ENCODE measurements at regions not wholly inside any gene's neighbourhood (a gene's known extent, or its start where the extent isn't known, plus 50 kb on each side); places are given as distances from the start of the nearest gene placed in this dataset.

DNA sequence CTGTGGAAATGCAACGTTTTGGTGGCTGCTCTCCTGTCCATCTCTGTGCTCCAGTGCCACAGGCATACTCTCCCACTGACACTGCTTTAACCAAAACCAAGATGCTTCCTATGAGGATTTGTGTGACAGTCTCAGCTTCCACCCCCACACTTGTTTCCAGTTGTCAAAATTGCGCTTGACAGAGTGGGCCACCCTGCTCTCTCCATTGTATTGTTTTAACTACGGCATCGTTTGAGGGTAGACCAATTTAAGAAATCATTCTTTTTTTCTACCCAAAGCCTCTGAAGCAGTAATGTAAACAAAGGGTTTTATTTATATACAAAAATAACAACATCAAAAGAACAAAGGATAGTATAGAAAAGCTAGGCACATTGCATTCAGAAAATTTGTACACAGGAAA, 178.0 kb downstream of the INHBA start:
- TF ChIP-seq POLR2A (IDR thresholded peaks at IDR 0.05) (no peak), EP300 (IDR thresholded peaks at IDR 0.05) (no peak)
- TF ChIP-seq, protein P1, sequence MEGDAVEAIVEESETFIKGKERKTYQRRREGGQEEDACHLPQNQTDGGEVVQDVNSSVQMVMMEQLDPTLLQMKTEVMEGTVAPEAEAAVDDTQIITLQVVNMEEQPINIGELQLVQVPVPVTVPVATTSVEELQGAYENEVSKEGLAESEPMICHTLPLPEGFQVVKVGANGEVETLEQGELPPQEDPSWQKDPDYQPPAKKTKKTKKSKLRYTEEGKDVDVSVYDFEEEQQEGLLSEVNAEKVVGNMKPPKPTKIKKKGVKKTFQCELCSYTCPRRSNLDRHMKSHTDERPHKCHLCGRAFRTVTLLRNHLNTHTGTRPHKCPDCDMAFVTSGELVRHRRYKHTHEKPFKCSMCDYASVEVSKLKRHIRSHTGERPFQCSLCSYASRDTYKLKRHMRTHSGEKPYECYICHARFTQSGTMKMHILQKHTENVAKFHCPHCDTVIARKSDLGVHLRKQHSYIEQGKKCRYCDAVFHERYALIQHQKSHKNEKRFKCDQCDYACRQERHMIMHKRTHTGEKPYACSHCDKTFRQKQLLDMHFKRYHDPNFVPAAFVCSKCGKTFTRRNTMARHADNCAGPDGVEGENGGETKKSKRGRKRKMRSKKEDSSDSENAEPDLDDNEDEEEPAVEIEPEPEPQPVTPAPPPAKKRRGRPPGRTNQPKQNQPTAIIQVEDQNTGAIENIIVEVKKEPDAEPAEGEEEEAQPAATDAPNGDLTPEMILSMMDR (IDR thresholded peaks at IDR 0.05), result no peak

Measured in suprapubic skin (tissue), 3 donors.